Osteoblast (primary cell): ENCODE measurements at regions not wholly inside any gene's neighbourhood (a gene's known extent, or its start where the extent isn't known, plus 50 kb on each side); places are given as distances from the start of the nearest gene placed in this dataset.

Source experiments
- DNase-seq: peaks from one replicate; pipeline ENCODE4 v3.0.0; 2011; ENCODE audit warnings: low spot score, mixed read lengths; ENCODE audit not compliant: insufficient read length; ENCODE audit errors: missing footprints
- H2AFZ ChIP-seq: 2 replicates; pipeline ENCODE4 v1.6.0; 2011; ENCODE audit warnings: mild to moderate bottlenecking, low read length
- H3K27ac ChIP-seq: 2 replicates; pipeline ENCODE4 v1.5.1; 2011; ENCODE audit warnings: mild to moderate bottlenecking, low read depth, low read length, moderate library complexity
- H3K27me3 ChIP-seq: 2 replicates; pipeline ENCODE4 v1.6.0; 2012; ENCODE audit warnings: mild to moderate bottlenecking, control low read depth, inconsistent platforms, low read length, moderate library complexity; ENCODE audit not compliant: insufficient read depth
- H3K36me3 ChIP-seq: 2 replicates; pipeline ENCODE4 v1.5.1; 2011; ENCODE audit warnings: mild to moderate bottlenecking, low read length, control low read depth, moderate library complexity; ENCODE audit not compliant: insufficient read depth
- H3K4me1 ChIP-seq: 2 replicates; pipeline ENCODE4 v1.5.1; 2011; ENCODE audit warnings: mild to moderate bottlenecking, low read length, control low read depth, moderate library complexity; ENCODE audit not compliant: insufficient read depth
- H3K4me2 ChIP-seq: 2 replicates; pipeline ENCODE4 v1.6.0; 2011; ENCODE audit warnings: mild to moderate bottlenecking, low read length; ENCODE audit not compliant: insufficient read depth
- H3K4me3 ChIP-seq: fragments of 200-600 bp; sonication (generic); 3 replicates; pipeline ENCODE4 v1.5.1; 2012; ENCODE audit warnings: mild to moderate bottlenecking, low read length, inconsistent platforms; ENCODE audit not compliant: insufficient read depth
- H3K79me2 ChIP-seq: 2 replicates; pipeline ENCODE4 v1.6.0; 2012; ENCODE audit warnings: mild to moderate bottlenecking, low read length, control low read depth, inconsistent platforms; ENCODE audit not compliant: insufficient read depth
- H3K9me3 ChIP-seq: 2 replicates; pipeline ENCODE4 v1.5.1; 2011; ENCODE audit warnings: low read depth, low read length, control low read depth
- H4K20me1 ChIP-seq: 2 replicates; pipeline ENCODE4 v1.6.0; 2012; ENCODE audit warnings: mild to moderate bottlenecking, low read length, control low read depth; ENCODE audit not compliant: insufficient read depth
- TF ChIP-seq, protein P1 (sequence below): IDR thresholded peaks from 2 replicates; pipeline ENCODE4 v1.5.1; 2011; ENCODE audit warnings: mild to moderate bottlenecking, low read depth, low read length, moderate library complexity; ENCODE audit errors: extremely low read depth

DNA sequence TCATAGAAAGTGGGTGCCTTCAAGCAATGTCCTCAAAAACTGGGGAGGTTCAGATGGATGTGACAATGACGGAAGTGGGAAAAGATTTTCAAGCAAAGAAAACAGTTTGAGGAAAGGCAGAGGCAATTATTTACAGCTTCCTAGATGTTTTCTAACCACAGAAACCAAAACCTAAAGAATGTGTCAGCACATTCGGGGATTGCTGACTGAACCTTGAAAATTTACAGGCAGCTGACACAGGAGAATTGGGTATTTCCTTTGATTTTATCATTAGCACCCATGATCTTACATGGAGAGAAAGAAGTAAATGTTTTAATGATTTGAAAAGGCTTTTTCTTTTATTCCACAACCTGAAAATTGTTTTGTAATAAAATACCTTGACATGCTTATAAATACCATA, 369.0 kb downstream of the ACTL7B start:
- Histone ChIP-seq H3K4me3 (no peak overlapping the region), H4K20me1 (no peaks in the 10 kb centered on the region), H3K36me3 (no peaks in the 10 kb centered on the region), H3K27ac (no peak overlapping the region), H2AFZ (no peak overlapping the region), H3K4me1 (peaks cover 5% of the 10 kb centered on the region), H3K4me2 (no peak overlapping the region), H3K27me3 (no peaks in the 10 kb centered on the region), H3K9me3 (no peaks in the 10 kb centered on the region), H3K79me2 (no peaks in the 10 kb centered on the region)
- no peak for DNase-seq
- TF ChIP-seq, protein P1, sequence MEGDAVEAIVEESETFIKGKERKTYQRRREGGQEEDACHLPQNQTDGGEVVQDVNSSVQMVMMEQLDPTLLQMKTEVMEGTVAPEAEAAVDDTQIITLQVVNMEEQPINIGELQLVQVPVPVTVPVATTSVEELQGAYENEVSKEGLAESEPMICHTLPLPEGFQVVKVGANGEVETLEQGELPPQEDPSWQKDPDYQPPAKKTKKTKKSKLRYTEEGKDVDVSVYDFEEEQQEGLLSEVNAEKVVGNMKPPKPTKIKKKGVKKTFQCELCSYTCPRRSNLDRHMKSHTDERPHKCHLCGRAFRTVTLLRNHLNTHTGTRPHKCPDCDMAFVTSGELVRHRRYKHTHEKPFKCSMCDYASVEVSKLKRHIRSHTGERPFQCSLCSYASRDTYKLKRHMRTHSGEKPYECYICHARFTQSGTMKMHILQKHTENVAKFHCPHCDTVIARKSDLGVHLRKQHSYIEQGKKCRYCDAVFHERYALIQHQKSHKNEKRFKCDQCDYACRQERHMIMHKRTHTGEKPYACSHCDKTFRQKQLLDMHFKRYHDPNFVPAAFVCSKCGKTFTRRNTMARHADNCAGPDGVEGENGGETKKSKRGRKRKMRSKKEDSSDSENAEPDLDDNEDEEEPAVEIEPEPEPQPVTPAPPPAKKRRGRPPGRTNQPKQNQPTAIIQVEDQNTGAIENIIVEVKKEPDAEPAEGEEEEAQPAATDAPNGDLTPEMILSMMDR: no peak

GRCh38 chr9:108484468-108484867, 371.3 kb downstream of the ACTL7B start:
- Histone ChIP-seq H3K27ac (no peak overlapping the region), H3K9me3 (no peaks in the 10 kb centered on the region), H3K4me1 (peaks cover 8% of the 10 kb centered on the region), H3K4me2 (no peak overlapping the region), H3K36me3 (no peaks in the 10 kb centered on the region), H4K20me1 (no peaks in the 10 kb centered on the region), H2AFZ (no peak overlapping the region), H3K4me3 (no peak overlapping the region), H3K27me3 (no peaks in the 10 kb centered on the region), H3K79me2 (no peaks in the 10 kb centered on the region)
- no peak for DNase-seq
- TF ChIP-seq, protein P1: no peak

DNA sequence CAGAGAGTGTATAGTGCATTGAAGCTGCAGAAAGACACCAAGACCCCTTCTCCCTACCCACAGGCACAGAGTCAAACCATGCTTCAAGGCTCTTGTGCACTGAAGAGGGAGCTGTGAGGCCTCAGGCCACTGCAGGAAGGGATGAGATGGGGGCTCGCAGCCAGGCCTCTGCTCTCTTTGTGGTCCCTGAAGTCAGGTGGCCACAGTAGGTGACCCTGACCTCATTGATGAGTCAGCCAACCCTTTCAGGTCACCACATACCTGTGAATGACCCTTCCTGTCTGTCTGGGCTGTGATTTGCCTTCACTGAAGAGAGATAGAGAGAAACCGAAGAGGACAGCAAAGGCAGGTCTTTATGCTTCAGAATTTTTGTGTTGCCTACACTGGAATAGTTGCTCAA, 372.1 kb downstream of the ACTL7B start:
- Histone ChIP-seq H3K4me3 (no peak overlapping the region), H3K9me3 (no peaks in the 10 kb centered on the region), H2AFZ (no peak overlapping the region), H4K20me1 (no peaks in the 10 kb centered on the region), H3K79me2 (no peaks in the 10 kb centered on the region), H3K27ac (no peak overlapping the region), H3K4me1 (peaks cover 13% of the 10 kb centered on the region), H3K4me2 (no peak overlapping the region), H3K27me3 (no peaks in the 10 kb centered on the region), H3K36me3 (no peaks in the 10 kb centered on the region)
- TF ChIP-seq, protein P1: no peak
- no peak for DNase-seq

DNA sequence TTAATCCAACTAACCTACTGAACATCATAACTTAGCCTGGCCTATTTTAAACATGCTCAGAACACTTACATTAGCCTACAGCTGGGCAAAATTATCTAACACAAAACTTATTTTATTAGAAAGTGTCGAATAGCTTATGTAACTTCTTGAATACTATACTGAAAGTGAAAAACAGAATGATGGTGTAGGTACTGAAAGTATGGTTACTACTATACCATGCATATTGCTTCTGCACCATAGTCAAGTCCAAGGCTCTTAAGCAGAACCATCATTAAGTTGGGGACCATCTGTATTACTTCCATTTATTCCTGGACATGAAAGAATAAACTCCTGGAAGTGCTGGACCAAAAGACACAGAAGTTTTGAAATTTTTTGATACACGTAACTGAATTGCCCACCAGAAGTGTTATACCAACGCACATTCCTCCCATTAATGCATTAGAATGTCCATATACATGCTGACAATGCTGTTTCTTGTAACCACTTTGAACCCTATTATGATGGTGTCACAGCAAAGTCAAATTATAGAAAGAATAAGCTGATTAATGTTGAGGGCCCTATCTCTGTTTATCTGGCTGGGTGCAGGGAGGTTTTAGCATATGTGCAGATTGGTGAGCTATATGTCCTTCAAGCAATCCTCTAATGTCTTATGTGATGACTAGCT, 375.7 kb downstream of the ACTL7B start:
- Histone ChIP-seq H4K20me1 (no peaks in the 10 kb centered on the region), H3K27ac (no peak overlapping the region), H3K79me2 (no peaks in the 10 kb centered on the region), H3K4me3 (no peak overlapping the region), H3K9me3 (no peaks in the 10 kb centered on the region), H3K4me2 (no peak overlapping the region), H2AFZ (no peak overlapping the region), H3K27me3 (no peaks in the 10 kb centered on the region), H3K36me3 (no peaks in the 10 kb centered on the region), H3K4me1 (peaks cover 35% of the 10 kb centered on the region)
- DNase-seq: no peak
- TF ChIP-seq, protein P1: no peak
